ENCODE measurements at regions not wholly inside any gene's neighbourhood (a gene's known extent, or its start where the extent isn't known, plus 50 kb on each side); places are given as distances from the start of the nearest gene placed in this dataset.

DNA sequence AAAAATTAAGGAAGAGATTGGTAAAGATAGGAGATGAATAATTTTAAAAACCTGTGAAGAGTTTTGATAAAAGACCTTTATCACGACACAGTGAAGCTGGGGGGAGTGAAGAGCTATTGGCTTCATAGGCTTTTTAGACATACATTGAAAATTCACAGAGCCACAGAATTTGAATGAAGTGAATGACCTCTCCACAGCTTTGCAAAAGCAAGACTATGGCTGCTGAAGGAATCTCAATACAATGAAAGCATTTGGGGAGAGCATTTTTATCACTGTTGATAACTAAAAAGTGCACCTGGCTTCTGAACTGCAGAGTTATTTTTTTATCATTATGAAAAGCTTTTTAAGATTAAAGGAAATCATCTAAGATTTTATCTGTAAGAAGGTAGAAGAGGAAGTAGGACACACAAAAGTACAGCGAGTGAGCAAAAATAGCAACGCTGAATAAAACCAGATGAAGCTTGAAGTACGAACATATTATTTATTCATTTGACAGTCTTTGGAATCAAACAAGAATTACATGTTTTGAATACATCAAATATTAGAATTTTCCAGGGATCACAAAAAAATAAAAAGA, 317.5 kb downstream of the KCNC2 start:
- Histone ChIP-seq H3K27ac (no peak overlapping the region), H3K4me1 (no peaks in the 10 kb centered on the region), H3K4me3 (replicated peaks in 1 of 3) (no peak overlapping the region), H3K9me3 (no peaks in the 10 kb centered on the region), H3K27me3 (no peaks in the 10 kb centered on the region), H3K36me3 (no peaks in the 10 kb centered on the region)
- 70 to 75% methylated on average over 4 of the region's 4 CpGs for WGBS, 2 donors
- no peak for DNase-seq
- TF ChIP-seq, protein P1, sequence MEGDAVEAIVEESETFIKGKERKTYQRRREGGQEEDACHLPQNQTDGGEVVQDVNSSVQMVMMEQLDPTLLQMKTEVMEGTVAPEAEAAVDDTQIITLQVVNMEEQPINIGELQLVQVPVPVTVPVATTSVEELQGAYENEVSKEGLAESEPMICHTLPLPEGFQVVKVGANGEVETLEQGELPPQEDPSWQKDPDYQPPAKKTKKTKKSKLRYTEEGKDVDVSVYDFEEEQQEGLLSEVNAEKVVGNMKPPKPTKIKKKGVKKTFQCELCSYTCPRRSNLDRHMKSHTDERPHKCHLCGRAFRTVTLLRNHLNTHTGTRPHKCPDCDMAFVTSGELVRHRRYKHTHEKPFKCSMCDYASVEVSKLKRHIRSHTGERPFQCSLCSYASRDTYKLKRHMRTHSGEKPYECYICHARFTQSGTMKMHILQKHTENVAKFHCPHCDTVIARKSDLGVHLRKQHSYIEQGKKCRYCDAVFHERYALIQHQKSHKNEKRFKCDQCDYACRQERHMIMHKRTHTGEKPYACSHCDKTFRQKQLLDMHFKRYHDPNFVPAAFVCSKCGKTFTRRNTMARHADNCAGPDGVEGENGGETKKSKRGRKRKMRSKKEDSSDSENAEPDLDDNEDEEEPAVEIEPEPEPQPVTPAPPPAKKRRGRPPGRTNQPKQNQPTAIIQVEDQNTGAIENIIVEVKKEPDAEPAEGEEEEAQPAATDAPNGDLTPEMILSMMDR (IDR thresholded peaks at IDR 0.05): no peak
- no peak for TF ChIP-seq POLR2A (IDR thresholded peaks at IDR 0.05)
- intact Hi-C loops (cut with DNase I): no loop called here

DNA sequence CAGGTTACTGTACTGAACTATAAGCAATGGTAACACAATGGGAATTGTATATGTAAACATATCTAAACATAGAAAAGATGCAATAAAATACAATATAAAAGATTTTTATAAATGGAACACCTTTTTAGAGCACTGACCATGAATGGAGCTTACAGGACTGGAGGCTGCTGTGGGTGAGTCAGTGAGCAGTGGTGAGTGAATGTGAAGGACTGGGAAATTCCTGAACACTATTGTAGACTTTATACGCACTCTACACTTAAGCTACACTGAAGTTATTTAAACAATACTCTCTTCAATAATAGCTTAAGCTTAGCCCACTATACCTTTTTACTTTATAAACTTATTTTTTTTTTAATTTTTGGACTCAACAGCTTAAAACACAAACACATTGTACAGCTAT, 313.5 kb downstream of the KCNC2 start:
- TF ChIP-seq, protein P1 (IDR thresholded peaks at IDR 0.05): no peak
- TF ChIP-seq POLR2A (IDR thresholded peaks at IDR 0.05): no peak
- no peak for DNase-seq
- 56 to 67% methylated on average over 1 of the region's 1 CpG for WGBS, 2 donors
- Histone ChIP-seq H3K9me3 (no peaks in the 10 kb centered on the region), H3K27ac (no peak overlapping the region), H3K36me3 (no peaks in the 10 kb centered on the region), H3K4me3 (replicated peaks in 1 of 3) (no peak overlapping the region), H3K4me1 (no peaks in the 10 kb centered on the region), H3K27me3 (no peaks in the 10 kb centered on the region)
- intact Hi-C loops (cut with DNase I): no loop called here

DNA sequence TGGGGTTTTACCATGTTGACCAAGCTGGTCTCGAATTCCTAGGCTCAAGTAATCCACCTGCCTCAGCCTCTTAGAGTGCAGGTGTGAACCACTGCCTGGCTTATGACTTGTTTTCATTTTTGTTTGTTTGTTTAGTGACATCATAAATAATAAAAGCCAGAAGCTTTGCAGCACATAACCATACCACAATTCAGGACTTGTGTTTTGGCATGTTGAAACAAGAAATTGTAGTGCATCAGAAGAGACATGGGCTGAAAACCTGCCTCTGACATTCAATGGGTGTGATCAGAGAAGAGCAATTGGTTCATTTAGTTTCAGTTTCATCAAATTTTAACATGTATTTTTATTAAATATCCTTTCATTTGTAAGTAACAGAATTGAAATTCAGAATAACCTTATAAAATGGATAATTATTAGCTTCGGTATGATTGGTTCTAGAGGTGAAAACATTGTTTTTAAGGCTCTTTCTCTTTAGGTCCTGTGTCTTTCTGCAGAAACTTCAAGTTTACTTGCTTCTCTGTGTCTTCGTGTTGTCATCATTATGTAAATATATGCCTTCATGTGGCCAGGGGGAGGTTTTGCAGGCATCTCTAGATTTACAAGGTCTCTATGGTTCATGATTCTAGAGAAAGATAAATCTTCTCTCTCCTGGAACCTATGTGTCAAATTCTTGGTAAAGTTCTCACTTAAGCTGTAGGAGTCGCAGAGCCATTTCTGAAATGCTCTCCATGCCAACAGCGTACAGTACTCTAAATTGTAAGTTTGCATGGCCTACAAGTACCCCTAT, 312.0 kb downstream of the KCNC2 start:
- no peak overlapping the region for H3K4me3 ChIP-seq (replicated peaks in 1 of 3)
- 82 to 87% methylated on average over 5 of the region's 5 CpGs for WGBS, 2 donors
- H3K4me1 ChIP-seq: no peaks in the 10 kb centered on the region
- TF ChIP-seq, protein P1 (IDR thresholded peaks at IDR 0.05): no peak
- TF ChIP-seq POLR2A (IDR thresholded peaks at IDR 0.05): no peak
- intact Hi-C loops (cut with DNase I): no loop called here
- H3K27me3 ChIP-seq: no peaks in the 10 kb centered on the region
- no peak for DNase-seq
- H3K9me3 ChIP-seq: no peaks in the 10 kb centered on the region
- no peaks in the 10 kb centered on the region for H3K36me3 ChIP-seq
- no peak overlapping the region for H3K27ac ChIP-seq

DNA sequence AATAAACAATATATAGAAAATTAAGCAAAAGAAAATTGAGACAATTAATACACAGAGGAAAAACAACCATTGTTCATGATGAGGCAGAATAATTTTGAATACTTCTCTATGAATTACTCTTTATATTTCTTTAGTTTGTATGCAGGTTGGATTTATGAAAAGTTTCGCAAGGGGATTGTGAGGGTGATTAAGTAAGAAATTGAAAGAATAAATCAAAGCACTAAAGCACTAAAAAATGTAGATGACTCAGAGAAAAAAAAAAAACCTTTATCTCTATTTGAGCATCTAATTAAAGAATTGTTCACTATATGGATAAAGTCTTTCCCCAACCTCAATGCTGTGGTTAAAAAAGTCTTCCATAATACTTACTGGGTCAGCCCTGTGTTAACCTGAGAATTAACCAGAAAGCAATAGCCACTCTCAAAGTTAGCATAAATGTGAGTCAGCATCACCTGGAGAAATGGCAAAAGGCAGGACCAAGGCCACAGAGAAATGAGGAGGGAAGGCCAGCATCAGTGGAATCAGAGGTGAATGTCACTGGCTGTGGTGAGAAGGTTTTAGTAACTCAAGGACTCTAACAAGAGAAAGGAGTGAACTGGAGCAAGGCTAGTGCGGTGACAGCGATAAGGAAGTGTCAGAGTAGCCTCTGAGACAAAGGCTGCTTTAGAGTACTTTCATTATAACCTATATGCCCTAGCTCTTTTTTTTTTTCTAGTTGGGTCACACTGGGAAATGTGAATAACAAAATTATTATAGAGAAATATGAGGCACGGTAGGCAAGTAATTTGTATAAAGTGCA, 310.4 kb downstream of the KCNC2 start:
- Histone ChIP-seq H3K4me3 (replicated peaks in 1 of 3) (no peak overlapping the region), H3K27ac (no peak overlapping the region), H3K4me1 (no peaks in the 10 kb centered on the region), H3K27me3 (no peaks in the 10 kb centered on the region), H3K36me3 (no peaks in the 10 kb centered on the region), H3K9me3 (no peaks in the 10 kb centered on the region)
- WGBS, 2 donors: 88 to 93% methylated on average over 4 of the region's 4 CpGs
- no peak for DNase-seq
- intact Hi-C loops (cut with DNase I): no loop called here
- no peak for TF ChIP-seq POLR2A (IDR thresholded peaks at IDR 0.05)
- TF ChIP-seq, protein P1 (IDR thresholded peaks at IDR 0.05): no peak

DNA sequence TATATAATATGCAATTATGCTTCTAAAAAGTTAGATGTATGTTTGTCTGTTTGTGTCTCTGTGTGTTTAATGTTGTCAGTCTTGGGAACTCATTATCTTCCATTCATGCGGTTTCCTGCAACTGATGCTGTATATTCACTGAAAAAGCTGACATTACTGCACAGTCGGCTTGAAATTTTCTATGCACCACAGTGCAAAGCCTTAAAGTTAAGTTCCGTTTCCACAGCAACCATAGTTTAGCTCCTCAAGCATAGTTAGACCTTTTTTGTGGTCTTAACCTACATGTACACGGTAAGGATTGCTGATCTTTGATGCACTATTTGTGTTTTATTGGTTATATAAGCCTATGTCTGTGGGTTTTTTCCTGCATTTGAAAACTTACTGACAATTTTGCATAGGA, 309.4 kb downstream of the KCNC2 start:
- 79 to 81% methylated on average over 4 of the region's 4 CpGs for WGBS, 2 donors
- no peaks in the 10 kb centered on the region for H3K36me3 ChIP-seq
- H3K4me1 ChIP-seq: no peaks in the 10 kb centered on the region
- TF ChIP-seq, protein P1 (IDR thresholded peaks at IDR 0.05): no peak
- TF ChIP-seq POLR2A (IDR thresholded peaks at IDR 0.05): no peak
- intact Hi-C loops (cut with DNase I): no loop called here
- no peaks in the 10 kb centered on the region for H3K9me3 ChIP-seq
- no peak overlapping the region for H3K4me3 ChIP-seq (replicated peaks in 1 of 3)
- no peak overlapping the region for H3K27ac ChIP-seq
- DNase-seq: no peak
- H3K27me3 ChIP-seq: no peaks in the 10 kb centered on the region

Data from thyroid gland (tissue), 4 donors.